Right lobe of liver (tissue), 4 donors: ENCODE measurements at regions not wholly inside any gene's neighbourhood (a gene's known extent, or its start where the extent isn't known, plus 50 kb on each side); places are given as distances from the start of the nearest gene placed in this dataset.

ENCODE experiments used
- POLR2A ChIP-seq: fragments of 450-650 bp; IDR thresholded peaks from one replicate; pipeline ENCODE4 v1.6.1; 2017; ENCODE audit warnings: antibody characterized with exemption, mild to moderate bottlenecking
- TF ChIP-seq, protein P1 (sequence below), 4 donors: fragments of 200-600 bp in 3 of 4; fragments of 450-650 bp in 1 of 4; IDR thresholded peaks; one replicate each; pipeline versions ENCODE4 v1.5.1 to v1.8.0; 2016 to 2022; ENCODE audit warnings: antibody characterized with exemption in 4 of 4, mild to moderate bottlenecking in 2 of 4
- donor health status: DM: no; HTN: no; CAD: no.
- donor health status: DM: no; HTN: no; CAD: no.
- donor health status: DM: no; HTN: yes; CAD: no.

GRCh38 chr15:50825946-50826345 is 60.4 kb upstream of the SPPL2A start:
- TF ChIP-seq, protein P1, sequence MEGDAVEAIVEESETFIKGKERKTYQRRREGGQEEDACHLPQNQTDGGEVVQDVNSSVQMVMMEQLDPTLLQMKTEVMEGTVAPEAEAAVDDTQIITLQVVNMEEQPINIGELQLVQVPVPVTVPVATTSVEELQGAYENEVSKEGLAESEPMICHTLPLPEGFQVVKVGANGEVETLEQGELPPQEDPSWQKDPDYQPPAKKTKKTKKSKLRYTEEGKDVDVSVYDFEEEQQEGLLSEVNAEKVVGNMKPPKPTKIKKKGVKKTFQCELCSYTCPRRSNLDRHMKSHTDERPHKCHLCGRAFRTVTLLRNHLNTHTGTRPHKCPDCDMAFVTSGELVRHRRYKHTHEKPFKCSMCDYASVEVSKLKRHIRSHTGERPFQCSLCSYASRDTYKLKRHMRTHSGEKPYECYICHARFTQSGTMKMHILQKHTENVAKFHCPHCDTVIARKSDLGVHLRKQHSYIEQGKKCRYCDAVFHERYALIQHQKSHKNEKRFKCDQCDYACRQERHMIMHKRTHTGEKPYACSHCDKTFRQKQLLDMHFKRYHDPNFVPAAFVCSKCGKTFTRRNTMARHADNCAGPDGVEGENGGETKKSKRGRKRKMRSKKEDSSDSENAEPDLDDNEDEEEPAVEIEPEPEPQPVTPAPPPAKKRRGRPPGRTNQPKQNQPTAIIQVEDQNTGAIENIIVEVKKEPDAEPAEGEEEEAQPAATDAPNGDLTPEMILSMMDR (IDR thresholded peaks at IDR 0.05), result no peak
- no peak for TF ChIP-seq POLR2A
